WTC11 (cell line): ENCODE measurements at regions not wholly inside any gene's neighbourhood (a gene's known extent, or its start where the extent isn't known, plus 50 kb on each side); places are given as distances from the start of the nearest gene placed in this dataset.

Experiments
- ATAC-seq: fragments of 200-7000 bp; cut with Tn5 transposase; 2 replicates; pipeline ENCODE4 v1.10.0; 2021; ENCODE audit warnings: mild to moderate bottlenecking, moderate library complexity
- CTCF ChIA-PET: fragments of 300-600 bp; sonication (Branson Sonifier 250); formaldehyde crosslinking; loops from one replicate; lab custom pipeline; 2021; ENCODE audit warnings: antibody characterized with exemption; lab: Charles Lee
- POLR2A ChIA-PET: fragments of 350-600 bp; sonication (Branson Sonifier 250); formaldehyde crosslinking; loops from one replicate; lab custom pipeline; 2021; ENCODE audit warnings: antibody characterized with exemption; lab: Charles Lee
- DNase-seq: peaks from one replicate; pipeline ENCODE4 v3.0.0; 2021; ENCODE audit warnings: low spot score
- H3K27ac Mint-ChIP-seq: 2 replicates; pipeline ENCODE4 v1.8.0; 2021; ENCODE audit warnings: mixed read lengths
- H3K27me3 Mint-ChIP-seq: 2 replicates; pipeline ENCODE4 v1.8.0; 2021; ENCODE audit warnings: low read depth, mild to moderate bottlenecking, moderate library complexity, mixed read lengths
- H3K36me3 Mint-ChIP-seq: 2 replicates; pipeline ENCODE4 v1.8.0; 2021; ENCODE audit warnings: mixed read lengths
- H3K4me1 Mint-ChIP-seq: 2 replicates; pipeline ENCODE4 v1.8.0; 2022; ENCODE audit warnings: mixed read lengths
- H3K4me3 Mint-ChIP-seq: 2 replicates; pipeline ENCODE4 v1.8.0; 2021; ENCODE audit warnings: mild to moderate bottlenecking, moderate library complexity, mixed read lengths
- H3K9me3 Mint-ChIP-seq: 2 replicates; pipeline ENCODE4 v1.8.0; 2021; ENCODE audit warnings: mixed read lengths
- ATF1 ChIP-seq: sonication (generic); formaldehyde crosslinking; IDR thresholded peaks from 2 replicates; pipeline ENCODE4 v1.8.1; 2023; ENCODE audit warnings: mild to moderate bottlenecking, moderate library complexity, missing genetic modification reagents
- FOXK1 ChIP-seq: sonication (generic); formaldehyde crosslinking; IDR thresholded peaks from 2 replicates; pipeline ENCODE4 v1.8.0; 2022; ENCODE audit warnings: mild to moderate bottlenecking, moderate library complexity, missing genetic modification reagents
- JUN ChIP-seq: sonication (generic); formaldehyde crosslinking; IDR thresholded peaks from 2 replicates; pipeline ENCODE4 v1.8.0; 2023; ENCODE audit warnings: mild to moderate bottlenecking, missing genetic modification reagents
- MXD4 ChIP-seq: fragments of 250-450 bp; sonication (Bioruptor Pico); IDR thresholded peaks from 2 replicates; pipeline ENCODE4 v1.8.0; 2021; ENCODE audit warnings: mild to moderate bottlenecking, moderate library complexity, borderline replicate concordance
- MYBL2 ChIP-seq: sonication (generic); formaldehyde crosslinking; IDR thresholded peaks from 2 replicates; pipeline ENCODE4 v1.8.1; 2023; ENCODE audit warnings: mild to moderate bottlenecking, moderate library complexity, missing genetic modification reagents
- NFATC4 ChIP-seq: fragments of 250-450 bp; sonication (Bioruptor Pico); IDR thresholded peaks from 2 replicates; pipeline ENCODE4 v1.9.0; 2021; ENCODE audit warnings: mild to moderate bottlenecking
- NFE2L1 ChIP-seq: sonication (generic); formaldehyde crosslinking; IDR thresholded peaks from 2 replicates; pipeline ENCODE4 v1.8.1; 2023; ENCODE audit warnings: missing genetic modification reagents
- PRRX2 ChIP-seq: fragments of 250-450 bp; sonication (Bioruptor Pico); IDR thresholded peaks from 2 replicates; pipeline ENCODE4 v1.8.0; 2021; ENCODE audit warnings: mild to moderate bottlenecking
- TCF7 ChIP-seq: sonication (generic); formaldehyde crosslinking; IDR thresholded peaks from 2 replicates; pipeline ENCODE4 v1.8.0; 2022; ENCODE audit warnings: mild to moderate bottlenecking, low read depth, missing genetic modification reagents, moderate library complexity
- TP53 ChIP-seq: sonication (generic); formaldehyde crosslinking; IDR thresholded peaks from 2 replicates; pipeline ENCODE4 v1.8.1; 2023; ENCODE audit warnings: mild to moderate bottlenecking, missing genetic modification reagents
- ZNF121 ChIP-seq: sonication (generic); formaldehyde crosslinking; IDR thresholded peaks from 2 replicates; pipeline ENCODE4 v1.8.0; 2023; ENCODE audit warnings: missing genetic modification reagents
- ZNF219 ChIP-seq: sonication (generic); formaldehyde crosslinking; IDR thresholded peaks from 2 replicates; pipeline ENCODE4 v1.8.0; 2023; ENCODE audit warnings: missing genetic modification reagents, mild to moderate bottlenecking, borderline replicate concordance
- ZNF396 ChIP-seq: fragments of 250-450 bp; sonication (Bioruptor Pico); IDR thresholded peaks from 2 replicates; pipeline ENCODE4 v1.8.0; 2021; ENCODE audit warnings: mild to moderate bottlenecking, moderate library complexity, borderline replicate concordance
- TF ChIP-seq, protein P1 (sequence below): fragments of 250-450 bp; sonication (Bioruptor Pico); IDR thresholded peaks from 2 replicates; pipeline ENCODE4 v1.9.0; 2021; ENCODE audit warnings: mild to moderate bottlenecking
- TF ChIP-seq, protein P2 (sequence below): sonication (generic); formaldehyde crosslinking; IDR thresholded peaks from 2 replicates; pipeline ENCODE4 v1.8.1; 2023; ENCODE audit warnings: mild to moderate bottlenecking, missing genetic modification reagents
- TF ChIP-seq, protein P3 (sequence below): sonication (generic); formaldehyde crosslinking; IDR thresholded peaks from 2 replicates; pipeline ENCODE4 v1.8.1; 2022; ENCODE audit warnings: mild to moderate bottlenecking, moderate library complexity, missing genetic modification reagents
- TF ChIP-seq, protein P4 (sequence below): sonication (generic); formaldehyde crosslinking; IDR thresholded peaks from 2 replicates; pipeline ENCODE4 v1.8.0; 2022; ENCODE audit warnings: mild to moderate bottlenecking, missing genetic modification reagents
- TF ChIP-seq, protein P5 (sequence below): sonication (generic); formaldehyde crosslinking; IDR thresholded peaks from 2 replicates; pipeline ENCODE4 v1.8.0; 2023; ENCODE audit warnings: mild to moderate bottlenecking, missing genetic modification reagents
- TF ChIP-seq, protein P6 (sequence below): fragments of 200-600 bp; IDR thresholded peaks from 2 replicates; pipeline ENCODE4 v1.8.0; 2022; ENCODE audit warnings: antibody characterized with exemption
- TF ChIP-seq, protein P7 (sequence below): sonication (generic); formaldehyde crosslinking; IDR thresholded peaks from 2 replicates; pipeline ENCODE4 v1.8.1; 2023; ENCODE audit warnings: mild to moderate bottlenecking, missing genetic modification reagents, moderate library complexity

- TF ChIP-seq JUN (no peak), ZNF219 (no peak), ATF1 (CRISPR knock-in tag) (no peak), TP53 (CRISPR knock-in tag) (no peak), NFE2L1 (CRISPR knock-in tag) (no peak), ZNF121 (CRISPR knock-in tag) (no peak), MXD4 (CRISPR knock-in tag) (no peak)
- TF ChIP-seq, protein P1, sequence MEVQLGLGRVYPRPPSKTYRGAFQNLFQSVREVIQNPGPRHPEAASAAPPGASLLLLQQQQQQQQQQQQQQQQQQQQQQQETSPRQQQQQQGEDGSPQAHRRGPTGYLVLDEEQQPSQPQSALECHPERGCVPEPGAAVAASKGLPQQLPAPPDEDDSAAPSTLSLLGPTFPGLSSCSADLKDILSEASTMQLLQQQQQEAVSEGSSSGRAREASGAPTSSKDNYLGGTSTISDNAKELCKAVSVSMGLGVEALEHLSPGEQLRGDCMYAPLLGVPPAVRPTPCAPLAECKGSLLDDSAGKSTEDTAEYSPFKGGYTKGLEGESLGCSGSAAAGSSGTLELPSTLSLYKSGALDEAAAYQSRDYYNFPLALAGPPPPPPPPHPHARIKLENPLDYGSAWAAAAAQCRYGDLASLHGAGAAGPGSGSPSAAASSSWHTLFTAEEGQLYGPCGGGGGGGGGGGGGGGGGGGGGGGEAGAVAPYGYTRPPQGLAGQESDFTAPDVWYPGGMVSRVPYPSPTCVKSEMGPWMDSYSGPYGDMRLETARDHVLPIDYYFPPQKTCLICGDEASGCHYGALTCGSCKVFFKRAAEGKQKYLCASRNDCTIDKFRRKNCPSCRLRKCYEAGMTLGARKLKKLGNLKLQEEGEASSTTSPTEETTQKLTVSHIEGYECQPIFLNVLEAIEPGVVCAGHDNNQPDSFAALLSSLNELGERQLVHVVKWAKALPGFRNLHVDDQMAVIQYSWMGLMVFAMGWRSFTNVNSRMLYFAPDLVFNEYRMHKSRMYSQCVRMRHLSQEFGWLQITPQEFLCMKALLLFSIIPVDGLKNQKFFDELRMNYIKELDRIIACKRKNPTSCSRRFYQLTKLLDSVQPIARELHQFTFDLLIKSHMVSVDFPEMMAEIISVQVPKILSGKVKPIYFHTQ: no peak
- TF ChIP-seq, protein P2, sequence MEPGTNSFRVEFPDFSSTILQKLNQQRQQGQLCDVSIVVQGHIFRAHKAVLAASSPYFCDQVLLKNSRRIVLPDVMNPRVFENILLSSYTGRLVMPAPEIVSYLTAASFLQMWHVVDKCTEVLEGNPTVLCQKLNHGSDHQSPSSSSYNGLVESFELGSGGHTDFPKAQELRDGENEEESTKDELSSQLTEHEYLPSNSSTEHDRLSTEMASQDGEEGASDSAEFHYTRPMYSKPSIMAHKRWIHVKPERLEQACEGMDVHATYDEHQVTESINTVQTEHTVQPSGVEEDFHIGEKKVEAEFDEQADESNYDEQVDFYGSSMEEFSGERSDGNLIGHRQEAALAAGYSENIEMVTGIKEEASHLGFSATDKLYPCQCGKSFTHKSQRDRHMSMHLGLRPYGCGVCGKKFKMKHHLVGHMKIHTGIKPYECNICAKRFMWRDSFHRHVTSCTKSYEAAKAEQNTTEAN (CRISPR knock-in tag): no peak
Measured at GRCh38 chr1:80402625-80403024, 1396.1 kb upstream of the ADGRL4 start (continued).

DNA sequence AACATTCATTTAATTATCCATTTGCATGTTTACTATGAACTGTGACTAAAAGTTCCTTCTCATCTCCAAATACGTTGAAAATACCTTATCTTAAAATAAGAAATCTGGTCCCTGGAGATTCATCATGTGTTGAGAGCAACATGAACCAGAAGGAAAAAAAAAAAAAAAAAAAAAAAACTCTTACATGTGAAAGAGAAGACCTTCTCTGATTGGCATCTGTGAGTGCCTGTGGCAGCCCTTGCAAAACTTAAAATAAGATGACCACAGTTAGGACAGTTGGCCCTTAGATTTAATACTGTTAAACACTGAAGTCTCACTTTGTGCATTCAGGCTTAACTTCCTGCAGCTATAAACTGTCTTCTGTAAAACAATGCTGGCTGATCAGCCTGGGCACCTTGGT is 1395.2 kb upstream of the ADGRL4 start:
- ATAC-seq (no peak), DNase-seq (no peak)
- H3K4me1 Mint-ChIP-seq: no peaks in the 10 kb centered on the region
- no peak overlapping the region for H3K27ac Mint-ChIP-seq
- H3K9me3 Mint-ChIP-seq: peaks cover 24% of the 10 kb centered on the region
- POLR2A ChIA-PET: no interaction called here
- peaks cover 18% of the 10 kb centered on the region for H3K36me3 Mint-ChIP-seq
- no peak overlapping the region for H3K4me3 Mint-ChIP-seq
- TF ChIP-seq NFATC4: no peak
- no peak for TF ChIP-seq TCF7 (CRISPR knock-in tag)
- TF ChIP-seq PRRX2 (CRISPR knock-in tag): no peak
- TF ChIP-seq, protein P3, sequence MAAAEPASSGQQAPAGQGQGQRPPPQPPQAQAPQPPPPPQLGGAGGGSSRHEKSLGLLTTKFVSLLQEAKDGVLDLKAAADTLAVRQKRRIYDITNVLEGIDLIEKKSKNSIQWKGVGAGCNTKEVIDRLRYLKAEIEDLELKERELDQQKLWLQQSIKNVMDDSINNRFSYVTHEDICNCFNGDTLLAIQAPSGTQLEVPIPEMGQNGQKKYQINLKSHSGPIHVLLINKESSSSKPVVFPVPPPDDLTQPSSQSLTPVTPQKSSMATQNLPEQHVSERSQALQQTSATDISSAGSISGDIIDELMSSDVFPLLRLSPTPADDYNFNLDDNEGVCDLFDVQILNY (CRISPR knock-in tag): no peak
- TF ChIP-seq FOXK1 (CRISPR knock-in tag): no peak
- TF ChIP-seq, protein P4, sequence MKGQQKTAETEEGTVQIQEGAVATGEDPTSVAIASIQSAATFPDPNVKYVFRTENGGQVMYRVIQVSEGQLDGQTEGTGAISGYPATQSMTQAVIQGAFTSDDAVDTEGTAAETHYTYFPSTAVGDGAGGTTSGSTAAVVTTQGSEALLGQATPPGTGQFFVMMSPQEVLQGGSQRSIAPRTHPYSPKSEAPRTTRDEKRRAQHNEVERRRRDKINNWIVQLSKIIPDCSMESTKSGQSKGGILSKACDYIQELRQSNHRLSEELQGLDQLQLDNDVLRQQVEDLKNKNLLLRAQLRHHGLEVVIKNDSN (CRISPR knock-in tag): no peak
- no peak for TF ChIP-seq NFE2L1 (CRISPR knock-in tag)
- TF ChIP-seq, protein P5, sequence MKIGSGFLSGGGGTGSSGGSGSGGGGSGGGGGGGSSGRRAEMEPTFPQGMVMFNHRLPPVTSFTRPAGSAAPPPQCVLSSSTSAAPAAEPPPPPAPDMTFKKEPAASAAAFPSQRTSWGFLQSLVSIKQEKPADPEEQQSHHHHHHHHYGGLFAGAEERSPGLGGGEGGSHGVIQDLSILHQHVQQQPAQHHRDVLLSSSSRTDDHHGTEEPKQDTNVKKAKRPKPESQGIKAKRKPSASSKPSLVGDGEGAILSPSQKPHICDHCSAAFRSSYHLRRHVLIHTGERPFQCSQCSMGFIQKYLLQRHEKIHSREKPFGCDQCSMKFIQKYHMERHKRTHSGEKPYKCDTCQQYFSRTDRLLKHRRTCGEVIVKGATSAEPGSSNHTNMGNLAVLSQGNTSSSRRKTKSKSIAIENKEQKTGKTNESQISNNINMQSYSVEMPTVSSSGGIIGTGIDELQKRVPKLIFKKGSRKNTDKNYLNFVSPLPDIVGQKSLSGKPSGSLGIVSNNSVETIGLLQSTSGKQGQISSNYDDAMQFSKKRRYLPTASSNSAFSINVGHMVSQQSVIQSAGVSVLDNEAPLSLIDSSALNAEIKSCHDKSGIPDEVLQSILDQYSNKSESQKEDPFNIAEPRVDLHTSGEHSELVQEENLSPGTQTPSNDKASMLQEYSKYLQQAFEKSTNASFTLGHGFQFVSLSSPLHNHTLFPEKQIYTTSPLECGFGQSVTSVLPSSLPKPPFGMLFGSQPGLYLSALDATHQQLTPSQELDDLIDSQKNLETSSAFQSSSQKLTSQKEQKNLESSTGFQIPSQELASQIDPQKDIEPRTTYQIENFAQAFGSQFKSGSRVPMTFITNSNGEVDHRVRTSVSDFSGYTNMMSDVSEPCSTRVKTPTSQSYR (CRISPR knock-in tag): no peak
- CTCF ChIA-PET: no interaction called here
- H3K27me3 Mint-ChIP-seq: no peaks in the 10 kb centered on the region; the same call in 1 of the 2 replicates

GRCh38 chr1:80392529-80392928 is 1386.0 kb upstream of the ADGRL4 start:
- H3K4me1 Mint-ChIP-seq: no peaks in the 10 kb centered on the region
- no peak for TF ChIP-seq MYBL2 (CRISPR knock-in tag)
- TF ChIP-seq, protein P6, sequence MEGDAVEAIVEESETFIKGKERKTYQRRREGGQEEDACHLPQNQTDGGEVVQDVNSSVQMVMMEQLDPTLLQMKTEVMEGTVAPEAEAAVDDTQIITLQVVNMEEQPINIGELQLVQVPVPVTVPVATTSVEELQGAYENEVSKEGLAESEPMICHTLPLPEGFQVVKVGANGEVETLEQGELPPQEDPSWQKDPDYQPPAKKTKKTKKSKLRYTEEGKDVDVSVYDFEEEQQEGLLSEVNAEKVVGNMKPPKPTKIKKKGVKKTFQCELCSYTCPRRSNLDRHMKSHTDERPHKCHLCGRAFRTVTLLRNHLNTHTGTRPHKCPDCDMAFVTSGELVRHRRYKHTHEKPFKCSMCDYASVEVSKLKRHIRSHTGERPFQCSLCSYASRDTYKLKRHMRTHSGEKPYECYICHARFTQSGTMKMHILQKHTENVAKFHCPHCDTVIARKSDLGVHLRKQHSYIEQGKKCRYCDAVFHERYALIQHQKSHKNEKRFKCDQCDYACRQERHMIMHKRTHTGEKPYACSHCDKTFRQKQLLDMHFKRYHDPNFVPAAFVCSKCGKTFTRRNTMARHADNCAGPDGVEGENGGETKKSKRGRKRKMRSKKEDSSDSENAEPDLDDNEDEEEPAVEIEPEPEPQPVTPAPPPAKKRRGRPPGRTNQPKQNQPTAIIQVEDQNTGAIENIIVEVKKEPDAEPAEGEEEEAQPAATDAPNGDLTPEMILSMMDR: no peak
- no peak for TF ChIP-seq ZNF396
- TF ChIP-seq, protein P7, sequence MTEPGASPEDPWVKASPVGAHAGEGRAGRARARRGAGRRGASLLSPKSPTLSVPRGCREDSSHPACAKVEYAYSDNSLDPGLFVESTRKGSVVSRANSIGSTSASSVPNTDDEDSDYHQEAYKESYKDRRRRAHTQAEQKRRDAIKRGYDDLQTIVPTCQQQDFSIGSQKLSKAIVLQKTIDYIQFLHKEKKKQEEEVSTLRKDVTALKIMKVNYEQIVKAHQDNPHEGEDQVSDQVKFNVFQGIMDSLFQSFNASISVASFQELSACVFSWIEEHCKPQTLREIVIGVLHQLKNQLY (CRISPR knock-in tag): no peak
- no peak overlapping the region for H3K4me3 Mint-ChIP-seq
- CTCF ChIA-PET: no interaction called here
- H3K27ac Mint-ChIP-seq: no peak overlapping the region
- no peaks in the 10 kb centered on the region; the same call in 1 of the 2 replicates for H3K27me3 Mint-ChIP-seq
- peaks cover 16% of the 10 kb centered on the region for H3K9me3 Mint-ChIP-seq
- DNase-seq: no peak
- peaks cover 7% of the 10 kb centered on the region for H3K36me3 Mint-ChIP-seq
- POLR2A ChIA-PET: no interaction called here
- no peak for ATAC-seq
